GM21526 (cell line): ENCODE measurements at regions not wholly inside any gene's neighbourhood (a gene's known extent, or its start where the extent isn't known, plus 50 kb on each side); places are given as distances from the start of the nearest gene placed in this dataset.
"Not testable (repeated sequence)": the region's sequence is repeated elsewhere in the genome, so short reads cannot be mapped to it uniquely, and the experiment has no call there.

Source experiments
- ATAC-seq: cut with Tn5 transposase; IDR thresholded peaks from one replicate; pipeline ENCODE4 v1.9.1; 2021; ENCODE audit warnings: moderate library complexity; ENCODE audit not compliant: unreplicated experiment, low FRiP score

DNA sequence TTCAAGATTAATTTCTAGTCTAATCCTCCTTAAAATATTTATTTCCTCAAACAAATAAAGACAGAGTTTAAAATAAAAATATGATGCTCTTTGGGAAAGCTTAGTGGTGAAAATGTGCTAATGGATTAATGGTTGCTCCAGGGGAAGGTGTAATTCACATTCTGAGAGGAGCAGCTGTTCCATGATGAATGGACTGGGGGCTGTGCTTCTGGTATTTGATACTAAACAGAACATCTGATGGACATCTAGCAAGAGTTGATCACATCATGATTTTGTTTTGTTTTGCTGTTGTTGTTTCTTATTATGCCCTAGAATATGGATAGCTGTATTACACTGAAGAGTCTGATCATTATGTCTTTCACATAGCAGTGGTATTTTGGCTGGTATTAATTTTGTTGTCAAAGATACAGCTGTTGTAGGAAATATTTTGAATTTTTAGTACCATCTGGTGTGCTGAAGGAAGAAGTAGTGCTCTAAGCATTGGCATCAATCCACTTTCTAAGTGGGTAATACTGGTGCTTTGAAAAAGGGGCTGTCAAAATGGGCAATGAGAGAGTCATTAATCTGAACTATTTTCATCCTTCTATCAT, 296.4 kb downstream of the ADAMTS20 start:
- ATAC-seq = no peak

DNA sequence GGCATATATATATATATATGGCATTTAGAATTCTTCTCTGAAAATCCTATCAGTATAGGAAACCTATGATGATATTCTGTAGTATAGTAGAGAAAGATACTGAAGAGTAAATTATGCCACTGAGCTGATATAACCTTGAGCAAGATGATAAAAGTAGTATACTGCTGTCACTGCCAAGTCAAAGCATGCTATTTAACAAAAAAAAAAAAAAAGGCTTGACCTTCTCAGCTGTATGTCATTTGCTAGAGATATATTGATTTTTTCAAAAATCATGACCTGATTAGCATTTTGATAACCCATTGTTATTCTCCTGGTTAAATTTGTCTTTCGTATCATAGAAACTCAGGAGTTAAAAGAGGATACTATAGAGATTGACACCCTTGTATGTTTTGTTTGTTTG, 299.4 kb downstream of the ADAMTS20 start:
- no peak for ATAC-seq

DNA sequence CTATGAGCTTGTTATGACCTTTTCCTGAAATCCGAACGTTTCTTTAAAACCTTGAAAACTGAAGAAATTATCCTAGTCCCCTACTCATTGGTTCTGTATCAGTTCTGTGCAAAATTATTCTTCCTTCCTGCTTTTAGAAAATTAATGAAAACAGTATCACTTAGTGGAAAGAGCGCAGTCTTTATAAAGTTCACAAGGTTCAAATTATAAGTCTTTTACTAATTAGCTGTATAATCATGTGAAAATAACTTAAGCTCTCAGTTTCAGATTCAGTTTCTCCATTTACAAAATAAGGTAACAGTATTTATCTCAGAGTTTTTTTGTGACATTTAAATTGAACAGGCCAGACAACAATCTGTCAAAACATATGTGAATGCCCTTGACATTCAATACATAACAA, 306.1 kb downstream of the ADAMTS20 start:
- ATAC-seq = no peak

DNA sequence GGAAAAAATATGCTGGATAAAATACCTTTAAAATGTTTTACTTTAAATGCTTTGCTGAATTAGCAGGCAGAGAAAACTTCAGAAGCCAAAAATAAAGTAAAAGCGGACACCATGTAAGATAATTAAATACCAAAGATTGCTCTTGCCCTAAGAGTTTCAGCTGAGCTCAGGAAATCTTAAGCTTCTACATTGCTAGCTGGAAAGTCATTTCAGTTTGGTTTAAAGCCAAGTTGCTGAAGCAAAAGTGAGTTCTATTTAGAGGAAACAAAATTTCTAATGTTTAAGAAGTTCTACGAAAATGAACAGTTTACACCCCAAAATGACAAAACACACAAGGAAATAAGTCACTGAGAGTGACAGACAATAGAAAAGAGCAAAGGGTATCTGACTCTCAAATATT, 310.0 kb downstream of the ADAMTS20 start:
- ATAC-seq = no peak

GRCh38 chr12:43238281-43238680, 313.7 kb downstream of the ADAMTS20 start:
- no peak for ATAC-seq

DNA sequence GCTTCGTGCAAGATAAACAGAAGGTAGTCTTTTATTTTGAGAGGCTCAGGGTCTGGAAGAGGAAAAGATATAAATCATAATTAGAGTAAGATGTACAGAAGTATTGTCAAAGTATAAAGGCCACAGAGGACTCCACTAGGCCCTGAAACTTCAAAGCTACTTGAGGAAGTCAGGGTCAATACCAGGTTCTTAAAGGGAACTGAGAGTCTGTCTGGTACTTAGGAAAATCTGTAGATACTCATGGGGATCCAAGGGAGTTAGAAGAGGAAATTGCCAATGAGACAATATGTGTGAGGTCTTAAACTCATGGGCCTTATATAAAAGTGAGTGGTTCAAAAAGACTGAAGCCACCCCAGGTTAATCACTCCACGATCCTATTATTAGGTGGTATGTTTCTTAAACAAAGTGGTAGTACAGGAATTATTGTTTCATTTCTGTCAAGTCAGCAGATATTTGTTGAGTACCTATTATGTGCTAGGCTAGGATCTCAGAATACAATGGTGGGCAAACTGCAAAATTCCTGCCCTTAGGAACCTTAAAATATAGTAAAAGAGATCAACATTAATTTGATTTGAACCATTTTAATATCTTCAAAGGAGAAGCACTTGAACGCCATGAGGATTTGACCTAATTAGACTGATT, 314.6 kb downstream of the ADAMTS20 start:
- ATAC-seq = no peak

GRCh38 chr12:43235721-43236120, 316.3 kb downstream of the ADAMTS20 start:
- no peak for ATAC-seq

- no peak for ATAC-seq
These were observed 318.1 kb downstream of the ADAMTS20 start for GRCh38 chr12:43233861-43234260.

GRCh38 chr12:43226151-43226550, 325.9 kb downstream of the ADAMTS20 start:
- ATAC-seq = no peak

DNA sequence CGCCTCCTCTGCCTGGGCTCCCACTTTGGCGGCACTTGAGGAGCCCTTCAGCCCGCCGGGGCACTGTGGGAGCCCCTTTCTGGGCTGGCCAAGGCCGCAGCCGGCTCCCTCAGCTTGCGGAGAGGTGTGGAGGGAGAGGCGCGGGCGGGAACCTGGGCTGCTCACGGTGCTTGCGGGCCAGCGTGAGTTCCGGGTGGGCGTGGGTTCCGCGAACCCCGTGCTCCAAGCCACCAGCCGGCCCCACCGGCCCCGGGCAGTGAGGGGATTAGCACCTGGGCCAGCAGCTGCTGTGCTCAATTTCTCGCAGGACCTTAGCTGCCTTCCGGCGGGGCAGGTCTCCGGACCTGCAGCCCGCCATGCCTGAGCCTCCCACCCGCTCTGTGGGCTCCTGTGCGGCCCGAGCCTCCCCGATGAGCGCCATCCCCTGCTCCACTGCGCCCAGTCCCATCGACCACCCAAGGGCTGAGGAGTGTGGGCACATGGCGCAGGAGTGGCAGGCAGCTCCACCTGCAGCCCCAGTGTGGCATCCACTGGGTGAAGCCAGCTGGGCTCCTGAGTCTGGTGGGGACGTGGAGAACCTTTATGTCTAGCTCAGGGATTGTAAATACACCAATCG, 327.7 kb downstream of the ADAMTS20 start:
- ATAC-seq = not testable (repeated sequence)

GRCh38 chr12:43222796-43223195, 329.2 kb downstream of the ADAMTS20 start:
- no peak for ATAC-seq

DNA sequence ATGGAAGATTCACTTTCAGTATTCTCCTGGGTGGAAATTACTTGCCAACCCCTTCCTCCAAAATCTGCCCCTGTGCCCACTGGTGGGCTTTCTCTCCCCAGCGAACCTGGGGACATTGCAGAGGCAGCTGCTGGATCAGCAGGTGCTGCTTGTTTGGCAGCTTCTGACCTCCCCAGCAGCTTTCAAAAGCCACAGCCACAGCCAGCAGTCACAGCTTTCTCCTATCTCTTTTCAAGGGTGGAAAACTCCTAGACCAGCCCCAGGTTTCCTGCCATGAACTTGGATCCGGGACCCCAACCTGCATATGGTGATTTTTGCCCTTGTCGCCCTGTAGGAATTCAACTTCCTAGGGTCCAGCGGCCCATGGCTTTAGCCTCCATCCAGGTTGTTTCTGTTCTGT, 330.8 kb downstream of the ADAMTS20 start:
- ATAC-seq = no peak

DNA sequence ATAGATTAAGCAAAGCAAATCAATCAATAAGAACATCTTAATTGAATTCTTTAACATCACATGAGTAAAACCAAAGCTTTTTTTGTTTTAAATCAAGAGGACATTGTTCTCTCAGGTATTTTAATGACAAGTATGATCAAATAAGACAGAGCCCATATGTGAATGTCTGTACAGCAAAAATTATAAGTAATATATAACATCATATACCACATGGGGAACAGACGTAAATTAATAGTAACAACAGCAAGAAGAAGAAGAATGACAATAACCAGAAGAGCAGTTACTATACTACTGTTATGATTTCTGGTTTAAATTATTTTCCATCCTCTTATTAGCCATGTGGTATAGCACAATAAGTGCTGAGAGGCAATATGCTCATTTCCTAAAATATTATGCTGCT, 335.5 kb downstream of the ADAMTS20 start:
- ATAC-seq = no peak

DNA sequence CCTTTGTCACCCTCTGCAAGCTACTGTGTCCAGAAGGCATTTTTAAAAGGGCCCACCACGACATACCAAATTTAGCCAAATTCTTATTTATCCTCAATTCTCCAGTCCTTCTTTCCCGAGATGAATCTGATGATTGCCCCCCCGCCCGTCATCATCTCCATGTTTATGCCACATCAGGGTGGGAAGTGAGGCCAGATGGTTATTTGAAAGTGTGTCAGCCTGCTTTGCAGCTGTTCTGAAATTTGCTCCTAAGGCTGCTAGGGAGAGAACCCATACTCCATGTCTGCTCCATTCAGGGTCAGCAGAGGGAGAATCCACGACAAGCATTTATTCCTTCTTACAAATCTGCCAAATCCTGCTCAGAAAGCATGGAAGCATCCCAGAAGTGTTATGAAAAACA, 337.8 kb downstream of the ADAMTS20 start:
- ATAC-seq = no peak

DNA sequence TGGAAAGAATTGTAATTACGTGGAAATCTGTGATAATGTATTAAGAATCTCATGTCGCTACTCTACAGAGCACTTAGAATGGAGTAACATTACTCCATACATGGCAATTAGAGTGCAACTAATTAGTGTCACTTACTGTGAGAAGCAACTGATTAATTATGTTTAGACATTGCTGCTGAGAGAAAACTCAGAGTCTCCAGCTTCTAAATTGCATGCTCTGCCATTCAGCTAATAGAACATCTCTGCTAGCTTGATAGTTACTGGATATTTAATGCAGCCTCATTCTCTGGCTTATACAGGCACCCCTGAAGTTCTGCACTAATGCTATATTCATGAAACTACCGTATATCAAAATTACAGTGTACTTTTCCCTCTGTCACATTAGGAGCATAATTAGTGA, 338.4 kb downstream of the ADAMTS20 start:
- no peak for ATAC-seq

DNA sequence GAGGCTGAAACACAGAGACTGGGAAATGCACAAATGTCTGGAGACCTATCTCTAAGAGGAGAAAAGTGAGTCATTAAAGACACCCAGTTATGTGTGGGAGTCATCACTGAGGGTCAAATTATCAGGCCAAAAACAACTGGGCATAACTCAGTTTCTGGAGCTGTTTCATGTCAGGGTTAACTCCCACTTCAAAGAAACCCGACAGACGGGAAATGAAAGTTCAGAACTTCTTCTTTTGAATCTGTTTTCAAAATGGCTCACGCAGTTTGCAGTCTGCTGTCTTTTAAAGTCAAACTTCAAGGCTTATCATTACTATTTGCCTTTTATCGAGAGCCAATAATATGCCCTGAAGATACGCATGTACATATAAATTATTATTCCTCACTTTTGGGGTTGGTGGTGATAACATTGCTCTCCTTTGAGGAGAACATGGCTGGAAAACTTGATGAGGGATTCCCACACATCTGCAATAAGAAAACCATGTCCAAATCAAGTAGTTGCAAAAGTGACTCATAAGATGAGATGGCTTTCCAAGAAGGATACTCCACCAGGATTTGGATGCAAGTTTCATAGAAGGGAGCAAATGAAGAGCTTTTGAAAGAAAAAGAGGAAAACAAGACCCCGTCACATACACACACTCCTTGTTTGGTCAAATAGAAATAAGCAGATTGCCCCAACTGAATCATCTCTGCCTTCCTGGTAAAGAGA, 341.4 kb downstream of the ADAMTS20 start:
- ATAC-seq = peak; percentile 98

DNA sequence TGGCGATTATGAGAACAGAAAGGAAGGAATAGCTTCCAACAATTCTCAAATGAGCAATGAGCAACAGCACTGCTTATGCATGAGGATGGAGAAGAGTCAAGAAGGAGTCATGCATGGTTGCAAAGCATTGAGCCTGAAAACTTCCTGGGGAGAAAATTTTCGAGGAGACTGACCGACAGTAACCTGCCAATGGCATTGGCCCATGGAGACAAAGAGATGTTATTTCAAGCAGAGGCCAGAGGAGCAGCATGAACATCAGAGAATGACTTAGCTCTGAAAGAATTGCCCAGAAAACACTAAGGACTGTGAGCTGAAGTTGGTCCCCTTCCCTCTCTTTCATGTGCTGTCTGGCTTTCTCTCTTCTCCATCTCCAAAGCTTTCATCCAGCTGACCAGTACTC, 343.4 kb downstream of the ADAMTS20 start:
- no peak for ATAC-seq

DNA sequence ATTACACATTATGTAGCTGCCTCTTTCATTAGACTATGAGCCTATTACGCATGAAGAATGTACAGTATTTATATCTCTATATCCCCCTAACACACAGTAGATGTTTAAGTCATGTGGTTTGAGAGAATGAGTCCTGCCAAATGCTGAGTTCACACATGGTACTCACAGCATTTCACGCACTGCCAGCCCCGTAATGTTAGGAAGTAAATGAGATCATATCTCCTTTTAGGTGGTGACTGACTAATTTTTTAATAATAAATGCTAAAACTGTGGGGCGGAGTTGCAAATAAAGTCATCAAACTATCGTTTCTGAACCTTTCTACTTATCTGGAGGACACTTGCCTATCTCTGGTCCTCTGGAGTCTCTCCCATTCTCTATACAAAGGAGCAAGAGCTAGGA, 343.8 kb downstream of the ADAMTS20 start:
- no peak for ATAC-seq

DNA sequence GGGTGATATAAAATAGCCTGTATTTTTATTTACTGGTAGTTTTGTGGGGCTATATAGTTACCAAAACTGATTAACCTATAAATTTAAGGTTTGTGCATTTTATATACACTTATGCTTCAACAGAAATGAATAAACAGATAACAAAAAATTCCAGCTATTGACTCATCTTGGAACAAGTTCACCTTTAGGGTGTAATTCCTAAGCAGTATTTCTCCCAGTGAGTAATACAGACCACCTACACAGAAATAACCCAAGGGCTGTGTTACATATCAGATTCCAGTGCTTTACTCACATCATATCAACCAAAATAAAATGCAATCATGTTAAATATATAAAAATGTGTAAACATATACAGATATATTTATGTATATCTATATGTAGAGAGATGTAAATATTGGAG, 345.6 kb downstream of the ADAMTS20 start:
- ATAC-seq = no peak

DNA sequence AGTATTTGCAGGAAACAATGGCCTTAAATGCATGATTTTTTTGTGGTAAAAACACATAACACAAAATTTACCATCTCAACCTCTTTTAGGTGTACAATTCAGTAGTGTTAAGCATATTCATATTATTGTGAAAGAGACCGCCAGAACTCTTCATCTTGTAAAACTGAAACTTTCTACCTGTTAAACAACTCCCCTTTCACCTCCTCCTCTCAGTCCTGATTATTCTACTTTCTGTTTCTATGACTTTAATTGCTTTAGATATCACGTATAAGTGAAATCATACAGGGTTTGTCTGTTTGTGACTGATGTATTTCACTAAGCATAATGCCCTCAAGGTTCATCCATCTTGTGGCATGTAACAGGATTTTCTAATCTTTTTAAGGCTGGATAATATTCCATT, 353.4 kb downstream of the ADAMTS20 start:
- no peak for ATAC-seq

GRCh38 chr12:43196268-43196907, 355.6 kb downstream of the ADAMTS20 start:
- no peak for ATAC-seq
